ENCODE measurements at regions not wholly inside any gene's neighbourhood (a gene's known extent, or its start where the extent isn't known, plus 50 kb on each side); places are given as distances from the start of the nearest gene placed in this dataset.

DNA sequence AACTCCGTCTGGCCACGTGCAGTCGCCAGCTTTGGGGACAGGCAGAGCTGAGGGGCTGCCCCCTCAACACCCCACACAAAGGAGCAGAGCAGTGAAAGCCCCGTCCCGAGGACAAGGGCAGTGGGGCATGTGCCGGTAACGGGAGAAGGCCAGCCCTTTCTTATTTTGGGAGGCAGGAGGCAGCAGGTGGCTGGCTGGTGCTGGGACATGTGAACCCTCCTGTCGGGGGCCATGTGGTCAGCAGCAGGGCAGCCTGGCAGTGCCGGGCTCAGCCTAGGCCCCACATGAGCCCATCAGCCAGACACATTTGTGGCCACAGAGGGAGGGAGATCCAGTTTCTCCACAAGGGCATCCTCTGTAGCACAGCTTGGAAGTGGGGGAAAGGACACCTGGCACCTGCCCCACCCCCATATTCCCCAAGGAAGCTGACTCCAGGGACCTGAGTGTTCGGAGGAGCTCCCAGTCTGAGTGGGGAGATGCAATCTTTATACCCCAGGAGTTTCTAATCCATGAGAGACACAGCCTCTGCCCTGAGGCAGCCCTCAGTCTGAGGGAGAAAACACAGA, 137.6 kb downstream of the MRPL14 start:
- TF ChIP-seq SIN3A (IDR thresholded peaks at IDR 0.05; ENCODE audit: borderline replicate concordance, low read depth, low read length) (no peak), RXRA (CRISPR knock-in tag; IDR thresholded peaks at IDR 0.05) (no peak; the same call in 1 of the 2 replicates)
